Omental fat pad (tissue), 3 donors: ENCODE measurements at regions not wholly inside any gene's neighbourhood (a gene's known extent, or its start where the extent isn't known, plus 50 kb on each side); places are given as distances from the start of the nearest gene placed in this dataset.

Source experiments
- ATAC-seq: fragments of 150-250 bp; one replicate; pipeline ENCODE4 v1.9.1; 2016; ENCODE audit warnings: mild to moderate bottlenecking, moderate library complexity; ENCODE audit not compliant: low FRiP score
- DNase-seq: peaks from one replicate; pipeline ENCODE4 v3.0.0-alpha.2; 2019; ENCODE audit warnings: low spot score
- CTCF ChIP-seq, 3 donors: fragments of 450-650 bp; IDR thresholded peaks; one replicate each; pipeline ENCODE4 v1.5.1; 2016 to 2017; ENCODE audit warnings: antibody characterized with exemption in 3 of 3, mild to moderate bottlenecking in 3 of 3, moderate library complexity in 2 of 3

GRCh38 chr18:60506682-60507081 is 134.1 kb upstream of the MC4R start:
- ATAC-seq (no peak), DNase-seq (no peak)
- TF ChIP-seq CTCF (IDR thresholded peaks at IDR 0.05), result no peak

- DNase-seq, result no peak
- no peak for ATAC-seq
- no peak for TF ChIP-seq CTCF (IDR thresholded peaks at IDR 0.05)
Observed at GRCh38 chr18:60508108-60508507, 135.5 kb upstream of the MC4R start.

DNA sequence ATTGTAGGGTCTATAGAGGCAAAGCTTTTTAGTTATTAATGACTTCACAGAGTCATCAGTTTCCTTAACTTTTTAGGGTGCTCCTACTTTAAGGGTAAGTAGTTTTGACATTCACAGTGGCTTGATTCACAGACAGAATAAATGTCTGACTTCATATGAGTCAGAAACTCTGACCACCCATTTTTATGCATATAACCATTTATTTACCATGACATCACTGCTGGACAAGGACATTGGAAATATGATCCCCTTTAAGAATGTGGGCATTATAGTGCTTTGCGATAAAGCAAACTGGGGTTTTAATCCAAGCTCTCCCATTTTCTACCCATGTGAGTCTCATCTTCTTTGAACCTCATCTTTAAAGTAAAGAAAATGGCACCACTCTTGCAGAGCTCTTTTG is 162.0 kb upstream of the MC4R start:
- DNase-seq (no peak), ATAC-seq (no peak)
- TF ChIP-seq CTCF (IDR thresholded peaks at IDR 0.05), result no peak

DNA sequence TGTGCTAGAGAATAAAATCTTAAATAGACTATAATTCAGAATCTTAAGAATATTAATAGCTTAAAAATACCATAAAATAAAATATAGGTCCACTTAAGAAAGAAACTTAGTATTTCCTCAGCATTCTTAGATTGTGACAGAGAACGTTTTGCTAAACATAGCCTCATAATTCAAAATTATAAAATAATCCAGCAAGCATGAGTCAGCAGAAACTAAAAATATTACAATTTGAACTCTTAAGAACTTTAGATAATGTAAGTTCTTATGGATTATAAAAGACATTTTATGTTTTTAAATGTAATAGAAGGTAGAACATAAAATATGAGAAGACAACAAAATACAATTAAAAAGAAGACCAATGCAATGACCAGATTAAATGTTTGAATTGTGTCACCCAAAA is 164.5 kb upstream of the MC4R start:
- no peak for DNase-seq
- no peak for ATAC-seq
- no peak for TF ChIP-seq CTCF (IDR thresholded peaks at IDR 0.05)

GRCh38 chr18:60538891-60539290 is 166.3 kb upstream of the MC4R start:
- TF ChIP-seq CTCF (IDR thresholded peaks at IDR 0.05), result no peak
- DNase-seq (no peak), ATAC-seq (no peak)

DNA sequence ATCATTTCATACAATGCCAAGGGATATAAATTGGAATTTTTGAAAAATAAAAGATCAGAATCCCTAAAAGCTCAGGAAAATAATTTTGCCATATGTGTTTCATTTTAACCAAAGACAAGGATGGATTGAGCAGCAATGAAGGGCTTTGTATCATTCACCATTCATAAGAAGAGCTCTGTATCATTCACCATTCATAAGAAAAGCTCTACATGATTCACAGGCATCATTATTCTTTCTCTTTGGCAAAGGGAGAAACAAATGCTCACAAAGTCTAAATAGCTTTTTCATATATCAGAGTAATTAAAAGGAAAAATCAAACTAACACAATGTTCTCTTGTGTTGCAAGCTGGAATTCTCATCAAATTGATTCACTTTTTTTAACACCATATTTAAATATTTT is 169.1 kb upstream of the MC4R start:
- TF ChIP-seq CTCF (IDR thresholded peaks at IDR 0.05), result no peak
- no peak for ATAC-seq
- DNase-seq, result no peak

DNA sequence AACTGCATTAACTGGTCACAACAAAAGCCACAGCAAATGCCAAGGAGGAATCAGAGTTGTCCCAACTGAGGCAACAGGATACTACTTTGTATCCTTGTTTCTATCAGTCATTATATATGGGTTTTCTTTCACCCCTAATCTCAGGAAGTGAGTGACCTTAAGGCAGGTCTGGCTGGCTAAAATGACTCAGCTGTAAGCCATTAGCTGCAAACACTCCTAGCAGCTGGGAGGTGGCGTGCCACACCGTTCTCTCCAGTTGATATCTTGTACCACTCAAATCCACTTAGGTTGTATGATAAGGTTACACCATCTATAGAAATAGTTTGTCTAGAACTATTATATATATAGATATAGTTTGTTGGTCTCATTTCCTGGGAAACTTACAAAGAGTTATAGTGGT is 171.1 kb upstream of the MC4R start:
- no peak for TF ChIP-seq CTCF (IDR thresholded peaks at IDR 0.05)
- DNase-seq (no peak), ATAC-seq (no peak)
